ENCODE measurements at regions not wholly inside any gene's neighbourhood (a gene's known extent, or its start where the extent isn't known, plus 50 kb on each side); places are given as distances from the start of the nearest gene placed in this dataset.

DNA sequence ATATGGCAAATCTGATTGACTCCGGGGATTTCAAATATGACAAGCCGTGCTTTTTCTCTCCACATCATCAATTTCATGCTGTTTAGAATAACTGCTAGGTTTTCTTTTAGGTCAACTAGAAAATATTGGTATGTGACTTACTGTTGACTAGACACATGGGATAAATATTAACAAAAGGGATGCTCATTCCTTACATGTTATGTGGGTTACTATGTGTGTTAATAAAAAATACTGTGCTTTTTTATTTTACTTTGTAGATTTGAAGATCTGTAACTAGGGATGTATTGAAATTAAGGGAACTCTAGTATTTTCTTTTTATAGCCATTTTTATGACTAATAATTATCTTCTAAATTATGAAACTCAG, 264.6 kb upstream of the COL8A1 start:
- TF ChIP-seq RAD21 (IDR thresholded peaks at IDR 0.05; ENCODE audit: low read depth) (no peak), EP300 (IDR thresholded peaks at IDR 0.05; ENCODE audit: borderline replicate concordance) (no peak), NFIC (IDR thresholded peaks at IDR 0.05) (no peak), TAF1 (IDR thresholded peaks at IDR 0.05; ENCODE audit: low read depth) (no peak), YY1 (IDR thresholded peaks at IDR 0.05; ENCODE audit: low read depth) (no peak), EGR1 (IDR thresholded peaks at IDR 0.05) (no peak), CEBPB (IDR thresholded peaks at IDR 0.05) (no peak), FOXM1 (IDR thresholded peaks at IDR 0.05; ENCODE audit: borderline replicate concordance, low read depth) (no peak), TCF12 (IDR thresholded peaks at IDR 0.05; ENCODE audit: low read depth) (no peak), CREB1 (IDR thresholded peaks at IDR 0.05; ENCODE audit: low read depth) (no peak)
- TF ChIP-seq, protein P1, sequence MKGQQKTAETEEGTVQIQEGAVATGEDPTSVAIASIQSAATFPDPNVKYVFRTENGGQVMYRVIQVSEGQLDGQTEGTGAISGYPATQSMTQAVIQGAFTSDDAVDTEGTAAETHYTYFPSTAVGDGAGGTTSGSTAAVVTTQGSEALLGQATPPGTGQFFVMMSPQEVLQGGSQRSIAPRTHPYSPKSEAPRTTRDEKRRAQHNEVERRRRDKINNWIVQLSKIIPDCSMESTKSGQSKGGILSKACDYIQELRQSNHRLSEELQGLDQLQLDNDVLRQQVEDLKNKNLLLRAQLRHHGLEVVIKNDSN (IDR thresholded peaks at IDR 0.05): no peak
- TF ChIP-seq, protein P2, sequence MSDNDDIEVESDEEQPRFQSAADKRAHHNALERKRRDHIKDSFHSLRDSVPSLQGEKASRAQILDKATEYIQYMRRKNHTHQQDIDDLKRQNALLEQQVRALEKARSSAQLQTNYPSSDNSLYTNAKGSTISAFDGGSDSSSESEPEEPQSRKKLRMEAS (IDR thresholded peaks at IDR 0.05): no peak
- TF ChIP-seq, protein P3, sequence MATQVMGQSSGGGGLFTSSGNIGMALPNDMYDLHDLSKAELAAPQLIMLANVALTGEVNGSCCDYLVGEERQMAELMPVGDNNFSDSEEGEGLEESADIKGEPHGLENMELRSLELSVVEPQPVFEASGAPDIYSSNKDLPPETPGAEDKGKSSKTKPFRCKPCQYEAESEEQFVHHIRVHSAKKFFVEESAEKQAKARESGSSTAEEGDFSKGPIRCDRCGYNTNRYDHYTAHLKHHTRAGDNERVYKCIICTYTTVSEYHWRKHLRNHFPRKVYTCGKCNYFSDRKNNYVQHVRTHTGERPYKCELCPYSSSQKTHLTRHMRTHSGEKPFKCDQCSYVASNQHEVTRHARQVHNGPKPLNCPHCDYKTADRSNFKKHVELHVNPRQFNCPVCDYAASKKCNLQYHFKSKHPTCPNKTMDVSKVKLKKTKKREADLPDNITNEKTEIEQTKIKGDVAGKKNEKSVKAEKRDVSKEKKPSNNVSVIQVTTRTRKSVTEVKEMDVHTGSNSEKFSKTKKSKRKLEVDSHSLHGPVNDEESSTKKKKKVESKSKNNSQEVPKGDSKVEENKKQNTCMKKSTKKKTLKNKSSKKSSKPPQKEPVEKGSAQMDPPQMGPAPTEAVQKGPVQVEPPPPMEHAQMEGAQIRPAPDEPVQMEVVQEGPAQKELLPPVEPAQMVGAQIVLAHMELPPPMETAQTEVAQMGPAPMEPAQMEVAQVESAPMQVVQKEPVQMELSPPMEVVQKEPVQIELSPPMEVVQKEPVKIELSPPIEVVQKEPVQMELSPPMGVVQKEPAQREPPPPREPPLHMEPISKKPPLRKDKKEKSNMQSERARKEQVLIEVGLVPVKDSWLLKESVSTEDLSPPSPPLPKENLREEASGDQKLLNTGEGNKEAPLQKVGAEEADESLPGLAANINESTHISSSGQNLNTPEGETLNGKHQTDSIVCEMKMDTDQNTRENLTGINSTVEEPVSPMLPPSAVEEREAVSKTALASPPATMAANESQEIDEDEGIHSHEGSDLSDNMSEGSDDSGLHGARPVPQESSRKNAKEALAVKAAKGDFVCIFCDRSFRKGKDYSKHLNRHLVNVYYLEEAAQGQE (IDR thresholded peaks at IDR 0.05; ENCODE audit: low read depth): no peak

All from Ishikawa (cell line).